Stimulated activated CD4-positive, alpha-beta T cell treated with anti-CD3 and anti-CD28 coated beads, Interleukin-1b, Interleukin-23, amount 100 ng/mL, for 4 hours (primary cell): ENCODE measurements at regions not wholly inside any gene's neighbourhood (a gene's known extent, or its start where the extent isn't known, plus 50 kb on each side); places are given as distances from the start of the nearest gene placed in this dataset.
A peak's percentile ranks its signal among the peaks of the same experiment; 100 is the strongest.
"Not testable (repeated sequence)": the region's sequence is repeated elsewhere in the genome, so short reads cannot be mapped to it uniquely, and the experiment has no call there.

Experiments
- DNase-seq, 2 donors: peaks; one replicate each; pipeline ENCODE4 v3.0.0-alpha.2; 2020; ENCODE audit warnings: low read depth in 2 of 2

- no peak for DNase-seq
These were observed 208.7 kb downstream of the LMX1A start for GRCh38 chr1:165147799-165148198.

GRCh38 chr1:165144757-165145397 lies 211.6 kb downstream of the LMX1A start:
- peak in 1 of 2 donors; percentile 6 for DNase-seq

- peak in 1 of 2 donors; percentile 15 for DNase-seq
These were observed 213.0 kb downstream of the LMX1A start for GRCh38 chr1:165143437-165144065.

- DNase-seq, result no peak
These were observed 217.6 kb downstream of the LMX1A start for GRCh38 chr1:165138960-165139359.

- DNase-seq, result no peak
These were observed 218.8 kb downstream of the LMX1A start for GRCh38 chr1:165137551-165138316.

- no peak for DNase-seq
These were observed 222.1 kb downstream of the LMX1A start for GRCh38 chr1:165134431-165134830.

GRCh38 chr1:165129568-165130164 lies 226.8 kb downstream of the LMX1A start:
- DNase-seq, result no peak

GRCh38 chr1:165124772-165125171 lies 231.7 kb downstream of the LMX1A start:
- no peak for DNase-seq

GRCh38 chr1:165119086-165119485 lies 237.4 kb downstream of the LMX1A start:
- DNase-seq, result no peak

- no peak for DNase-seq
These were observed 239.0 kb downstream of the LMX1A start for GRCh38 chr1:165117482-165117881.

- no peak for DNase-seq
These were observed 239.8 kb downstream of the LMX1A start for GRCh38 chr1:165116732-165117131.

GRCh38 chr1:165116171-165116570 lies 240.3 kb downstream of the LMX1A start:
- no peak for DNase-seq

GRCh38 chr1:165114889-165115285 lies 241.6 kb downstream of the LMX1A start:
- DNase-seq, result no peak

- no peak for DNase-seq
These were observed 242.3 kb downstream of the LMX1A start for GRCh38 chr1:165114022-165114888.

- no peak for DNase-seq
These were observed 244.3 kb downstream of the LMX1A start for GRCh38 chr1:165112260-165112659.

GRCh38 chr1:165109013-165109412 lies 247.5 kb downstream of the LMX1A start:
- no peak for DNase-seq

- not testable (repeated sequence) for DNase-seq
These were observed 263.9 kb downstream of the LMX1A start for GRCh38 chr1:165092542-165093162.

- DNase-seq, result no peak
These were observed 276.1 kb downstream of the LMX1A start for GRCh38 chr1:165080253-165080896.

- DNase-seq, result no peak
These were observed 278.1 kb downstream of the LMX1A start for GRCh38 chr1:165078391-165078790.

- no peak for DNase-seq
These were observed 280.7 kb downstream of the LMX1A start for GRCh38 chr1:165075725-165076370.
